ENCODE measurements at regions not wholly inside any gene's neighbourhood (a gene's known extent, or its start where the extent isn't known, plus 50 kb on each side); places are given as distances from the start of the nearest gene placed in this dataset.
"Not testable (repeated sequence)": the region's sequence is repeated elsewhere in the genome, so short reads cannot be mapped to it uniquely, and the experiment has no call there.

DNA sequence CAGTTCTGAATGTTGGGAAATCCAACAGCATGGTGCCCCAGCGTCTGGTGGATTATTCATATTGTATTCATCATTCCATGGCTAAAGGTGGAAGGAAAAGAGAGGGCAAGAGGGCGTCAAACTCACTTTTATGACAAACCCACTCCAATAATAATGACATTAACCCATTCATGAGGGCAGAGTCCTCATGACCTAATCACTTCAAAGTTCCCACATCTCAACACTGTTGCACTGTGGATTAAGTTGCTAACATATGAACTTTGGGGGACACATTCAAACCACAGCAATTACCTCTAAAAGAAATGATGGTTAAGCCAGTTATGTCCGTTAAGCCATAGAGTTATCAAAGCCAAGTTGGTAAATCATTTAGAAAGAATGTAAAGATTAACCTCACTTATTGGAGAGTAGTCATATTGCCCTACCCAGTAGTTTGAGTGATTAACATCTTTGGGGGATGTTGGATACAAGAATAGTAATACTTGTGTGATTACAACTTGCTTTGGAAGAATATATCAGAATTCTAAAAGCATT lies 212.4 kb upstream of the FLRT2 start:
- DNase-seq (ENCODE audit: low spot score) = no peak

DNA sequence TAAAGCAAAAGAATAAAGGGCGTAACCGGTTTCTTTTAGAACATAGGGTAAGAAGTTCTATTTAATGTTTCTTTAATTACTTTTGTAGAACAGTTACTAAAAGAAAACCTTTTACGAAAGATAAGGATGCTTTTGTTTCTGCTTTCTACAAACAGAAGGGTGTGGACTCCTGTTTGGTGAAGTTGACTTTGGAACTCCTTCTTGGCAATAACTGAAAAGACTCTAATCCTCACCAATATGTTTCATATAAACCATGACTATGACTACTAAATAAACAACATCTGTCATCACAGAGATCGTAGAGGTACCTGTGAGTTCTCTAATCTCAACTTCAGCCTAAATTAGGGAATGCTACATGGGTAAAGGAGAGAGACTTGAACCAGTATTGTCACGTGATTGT lies 210.8 kb upstream of the FLRT2 start:
- DNase-seq (ENCODE audit: low spot score) = no peak

DNA sequence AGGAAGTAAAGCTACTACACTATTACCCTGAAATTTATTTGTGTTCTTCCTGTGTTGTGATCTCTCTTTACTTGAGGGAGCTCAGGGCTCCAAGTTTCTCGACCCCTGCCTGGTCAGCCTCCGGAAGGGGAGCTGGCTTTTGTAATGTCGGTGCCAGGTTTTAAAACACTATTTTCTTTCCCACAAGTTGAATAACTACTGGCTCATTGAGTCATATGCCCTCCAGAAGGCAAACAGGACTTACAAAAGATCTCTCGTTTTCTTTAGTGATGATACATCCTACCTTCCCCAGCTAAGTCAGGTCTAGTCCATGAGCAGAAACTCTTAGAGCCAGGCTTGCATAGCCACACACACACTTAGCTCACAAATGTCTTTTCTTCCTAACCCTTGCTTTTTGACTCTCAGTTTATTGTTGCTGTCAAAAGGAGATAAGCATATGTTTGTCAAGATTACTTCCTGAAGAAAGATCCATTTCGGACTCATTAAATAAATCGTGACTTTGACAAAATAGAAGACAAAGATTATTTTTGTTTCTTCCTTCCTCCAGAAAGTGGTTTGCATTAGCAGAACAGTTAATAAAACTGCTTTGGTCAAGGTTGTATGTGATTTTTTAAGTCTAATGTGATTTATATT lies 209.8 kb upstream of the FLRT2 start:
- no peak for DNase-seq (ENCODE audit: low spot score)

DNA sequence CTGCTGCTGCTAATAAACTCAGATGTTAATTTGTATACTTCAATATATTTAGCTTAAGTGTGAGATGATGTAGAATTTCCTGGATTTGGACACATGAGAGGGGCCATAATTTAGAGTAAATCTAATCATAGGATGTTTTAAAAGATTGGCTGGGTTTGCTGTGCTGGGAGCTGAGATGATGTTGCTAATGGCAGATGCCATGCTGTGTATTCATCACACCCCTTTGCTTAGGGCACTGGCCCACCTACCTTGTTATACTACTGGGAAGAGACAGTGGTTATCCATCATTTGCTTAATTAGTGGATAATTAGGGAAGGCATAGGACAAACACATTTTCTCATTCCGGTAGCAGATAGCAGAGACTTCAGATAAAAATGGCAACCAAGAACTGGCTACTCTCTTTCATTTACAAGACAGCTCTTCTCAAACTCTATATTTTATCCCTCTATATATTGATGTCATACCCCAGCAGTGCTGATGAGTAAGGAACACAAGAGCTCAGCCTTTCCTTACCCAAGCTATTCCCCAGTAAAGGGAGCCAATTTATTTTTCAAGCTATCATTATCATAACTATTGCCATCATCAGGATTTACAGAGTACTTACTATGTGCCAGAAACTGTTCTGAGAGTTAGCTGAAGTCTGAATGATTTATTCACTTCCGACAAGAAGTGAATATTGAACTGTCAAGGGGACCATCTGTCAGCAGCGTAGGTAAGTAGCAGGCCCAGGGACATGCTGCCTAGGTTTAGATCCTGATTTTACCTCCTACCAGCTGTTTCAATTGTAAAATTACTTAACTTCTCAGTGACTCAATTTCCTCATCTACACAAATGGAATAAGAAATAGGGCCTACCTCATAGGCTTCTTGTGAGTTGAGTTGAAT lies 204.6 kb upstream of the FLRT2 start:
- DNase-seq (ENCODE audit: low spot score) = no peak

DNA sequence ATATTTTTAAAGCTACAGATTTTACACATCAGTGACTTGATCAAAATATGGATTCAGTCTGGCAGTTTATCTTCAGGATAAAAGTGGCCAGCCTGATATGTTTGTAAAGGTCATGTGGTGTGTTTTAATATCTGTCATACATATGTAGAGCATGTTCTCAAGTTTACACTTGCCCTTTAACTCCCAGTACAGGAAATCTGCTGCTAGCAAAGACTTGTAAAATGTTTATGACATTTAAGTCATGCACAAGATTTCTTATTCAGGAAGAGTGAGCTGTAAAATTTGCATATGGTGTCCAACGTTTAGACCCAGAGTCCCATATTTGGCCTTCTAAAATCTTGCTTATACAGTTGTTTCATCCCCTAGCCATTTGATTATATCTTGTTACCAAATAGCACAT lies 197.5 kb upstream of the FLRT2 start:
- no peak for DNase-seq (ENCODE audit: low spot score)

DNA sequence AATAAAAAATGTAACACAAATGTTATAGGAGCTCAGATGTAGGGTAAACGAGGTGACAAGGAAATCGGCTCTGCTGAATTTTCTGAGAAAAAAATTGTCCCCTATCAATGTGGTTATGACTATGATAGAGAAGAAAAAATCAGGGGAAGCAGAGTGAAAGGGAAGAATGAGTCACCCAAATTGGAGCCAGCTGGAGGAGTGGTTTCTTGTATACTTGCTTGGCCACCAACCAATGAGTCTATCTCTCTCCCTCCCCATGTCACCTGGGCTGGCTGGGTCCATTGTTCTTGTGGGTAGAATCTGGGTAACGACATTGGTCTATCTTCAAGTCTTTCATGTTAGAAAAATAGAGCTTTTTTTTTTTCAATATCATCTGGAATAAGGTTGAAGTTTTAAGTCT lies 196.6 kb upstream of the FLRT2 start:
- DNase-seq (ENCODE audit: low spot score) = no peak

DNA sequence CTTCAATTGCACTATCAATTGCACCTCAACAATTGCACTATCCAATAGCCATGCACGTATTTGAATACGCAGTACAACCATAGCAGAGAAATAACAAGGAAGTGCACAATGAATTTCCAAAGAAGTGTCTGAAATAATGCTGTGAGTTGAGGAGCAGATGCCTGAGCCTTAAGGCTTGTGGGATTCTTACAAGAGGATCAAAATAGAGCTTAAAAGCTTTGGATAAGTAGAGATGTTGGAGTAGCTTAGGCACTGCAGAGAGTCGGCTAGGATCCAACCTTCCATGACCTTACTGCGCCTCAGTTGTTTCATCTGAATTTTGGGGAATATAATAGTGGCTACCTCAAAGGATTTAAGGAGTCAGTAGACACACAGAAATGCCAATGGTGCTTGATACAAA lies 196.1 kb upstream of the FLRT2 start:
- DNase-seq (ENCODE audit: low spot score) = no peak

DNA sequence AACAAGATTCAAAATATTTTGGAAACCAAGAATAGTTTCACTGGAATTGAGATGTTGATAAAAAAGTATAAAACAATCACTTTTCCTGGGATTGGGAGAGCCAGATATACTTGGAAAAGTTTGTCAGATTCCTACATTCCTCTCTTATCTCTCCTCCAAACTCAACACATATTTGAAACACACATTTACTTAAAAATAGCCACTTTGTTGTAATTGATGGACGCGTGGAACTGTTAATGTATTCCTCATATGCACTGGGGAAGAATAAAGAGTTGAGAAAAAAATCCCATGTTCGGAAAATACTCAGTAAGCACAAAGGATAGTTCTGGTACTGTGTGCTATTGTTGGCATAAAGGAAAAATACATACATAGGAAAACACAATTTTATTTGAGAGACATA lies 195.6 kb upstream of the FLRT2 start:
- DNase-seq (ENCODE audit: low spot score) = no peak

DNA sequence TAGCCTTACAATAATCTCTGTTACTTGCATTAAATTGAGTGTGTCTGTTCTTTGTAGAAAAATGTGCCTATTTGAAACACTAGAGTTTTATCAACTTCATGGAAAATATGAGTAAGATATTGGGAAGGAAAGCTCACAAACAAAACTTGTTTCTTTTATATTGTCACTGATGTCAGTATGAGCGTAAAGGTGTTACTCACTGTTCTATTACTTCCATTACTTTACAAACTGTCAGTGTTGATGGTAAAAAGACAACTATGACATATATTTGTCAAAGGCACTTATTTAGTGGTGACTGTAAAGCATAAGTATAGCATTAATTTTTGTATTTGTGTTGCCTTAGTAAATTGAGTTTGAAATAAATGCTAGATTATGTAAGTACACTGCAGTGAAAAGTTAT lies 193.7 kb upstream of the FLRT2 start:
- no peak for DNase-seq (ENCODE audit: low spot score)

DNA sequence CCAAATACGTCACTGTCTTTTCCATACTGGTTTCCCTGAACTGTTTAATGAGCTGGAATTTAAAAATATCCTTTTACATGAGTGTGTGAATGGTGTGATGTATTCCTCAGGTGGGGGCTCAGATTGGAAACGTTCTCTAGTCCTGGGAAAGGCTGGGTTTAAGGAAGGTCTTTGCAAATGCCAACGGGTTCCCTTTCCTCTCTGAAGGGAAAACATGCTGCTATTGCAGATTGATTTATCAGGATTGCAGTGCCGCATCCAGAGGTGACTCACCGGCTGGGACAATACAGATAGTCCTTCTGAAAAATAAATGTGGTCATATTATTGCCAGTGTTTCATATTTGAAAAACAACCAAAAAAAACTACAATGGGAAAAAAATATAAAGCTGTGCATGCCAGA lies 193.1 kb upstream of the FLRT2 start:
- DNase-seq (ENCODE audit: low spot score) = no peak

DNA sequence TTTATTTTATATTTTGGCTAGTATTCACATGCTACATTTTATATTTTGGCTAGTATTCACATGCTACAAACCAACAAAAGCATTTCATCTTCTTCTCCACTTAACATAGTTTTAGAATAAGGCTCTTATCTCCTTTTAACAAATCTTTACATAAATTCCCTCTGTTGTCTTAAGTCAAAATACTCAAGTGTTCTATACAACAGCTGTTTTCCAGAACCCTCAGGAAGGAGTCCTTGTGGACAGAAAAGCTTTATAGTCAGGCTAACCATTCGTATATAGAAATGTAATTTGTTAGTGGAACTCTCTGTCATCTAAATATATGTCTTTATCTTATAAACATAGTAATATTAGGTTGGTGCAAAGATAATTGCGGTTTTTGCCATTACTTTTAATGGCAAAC lies 191.0 kb upstream of the FLRT2 start:
- no peak for DNase-seq (ENCODE audit: low spot score)

DNA sequence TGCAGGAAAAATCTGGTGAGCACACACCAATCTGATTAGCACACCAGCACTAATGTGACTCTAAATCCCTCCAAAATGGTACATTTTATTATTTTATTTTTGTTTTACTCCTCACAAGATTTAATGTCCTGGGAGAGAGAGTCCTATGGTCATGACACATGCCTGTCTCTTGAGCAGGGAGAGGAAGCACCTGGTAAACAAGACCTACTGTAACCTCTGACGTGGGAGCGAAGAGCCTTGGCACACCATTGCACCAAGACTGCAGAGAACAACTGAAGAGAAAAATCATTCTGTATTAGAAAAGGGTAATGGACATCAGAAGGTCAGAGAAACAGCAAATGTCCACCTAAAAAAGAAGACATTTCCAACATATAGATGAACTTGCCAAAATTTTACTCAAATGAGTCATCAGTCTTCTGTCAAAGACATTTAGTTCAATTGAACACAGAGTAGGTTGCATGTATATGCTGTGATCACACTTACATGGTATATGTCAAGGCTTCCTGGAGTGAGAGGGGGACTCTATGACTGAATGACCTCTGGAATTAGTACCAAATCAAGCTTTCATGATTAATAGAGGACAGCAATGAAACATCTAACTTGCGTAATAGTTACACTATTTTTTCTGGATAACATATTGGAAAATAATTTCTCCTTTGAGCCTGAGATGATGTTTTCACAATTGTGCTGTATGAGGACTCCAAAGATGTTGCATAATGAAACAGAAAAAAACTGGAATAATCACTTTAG lies 186.9 kb upstream of the FLRT2 start:
- no peak for DNase-seq (ENCODE audit: low spot score)

DNA sequence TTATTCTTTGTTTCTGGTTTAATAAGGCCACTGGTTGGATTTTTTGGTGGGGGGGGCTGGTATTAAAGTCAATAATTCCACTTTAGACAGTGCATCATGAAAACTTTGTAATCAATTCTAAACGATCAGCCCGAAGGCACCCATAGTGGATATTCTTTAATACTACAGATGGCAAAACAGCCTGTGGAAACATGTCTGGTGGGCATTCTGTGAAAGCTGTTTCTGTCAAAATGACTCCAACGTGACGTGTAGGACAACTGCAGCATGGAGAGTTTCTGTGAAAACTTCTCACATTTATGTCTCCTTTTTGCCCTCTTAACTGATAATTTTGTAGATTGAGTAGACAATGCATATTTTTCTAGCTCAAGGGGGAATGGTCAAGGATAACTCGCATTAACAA lies 185.8 kb upstream of the FLRT2 start:
- DNase-seq (ENCODE audit: low spot score) = no peak

DNA sequence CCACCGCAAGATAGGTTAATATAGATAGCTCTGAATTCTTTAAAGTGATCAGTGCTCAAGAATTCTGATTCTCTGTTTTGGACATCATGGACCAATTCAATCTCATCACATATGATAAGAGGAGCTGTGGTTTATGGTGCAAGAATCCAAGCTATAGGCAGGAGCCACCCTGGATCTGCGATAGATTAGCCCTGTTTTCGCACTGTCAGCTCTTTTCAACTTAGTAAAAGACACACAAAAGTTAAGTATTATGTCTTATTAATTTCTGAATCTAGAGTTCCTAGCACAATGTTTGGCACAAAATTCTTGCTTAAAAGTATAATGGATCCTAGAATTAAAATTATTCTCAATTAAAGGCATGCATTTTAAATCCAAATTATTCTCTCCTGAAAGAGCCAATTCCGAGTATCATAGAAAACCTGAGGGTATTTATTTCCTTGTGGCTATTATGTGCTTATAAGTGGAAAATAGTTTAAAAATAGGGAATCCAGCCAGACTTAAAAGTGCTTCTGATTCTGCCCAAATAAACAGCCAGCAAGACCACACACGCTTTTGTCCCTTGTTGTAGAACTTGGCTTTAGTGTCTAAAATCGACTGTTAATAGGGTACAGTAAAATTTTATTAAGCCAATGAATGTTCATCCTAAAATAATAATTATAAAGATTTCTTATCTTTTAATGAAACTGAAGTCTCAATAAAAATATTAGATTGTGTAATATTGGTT lies 184.9 kb upstream of the FLRT2 start:
- no peak for DNase-seq (ENCODE audit: low spot score)

DNA sequence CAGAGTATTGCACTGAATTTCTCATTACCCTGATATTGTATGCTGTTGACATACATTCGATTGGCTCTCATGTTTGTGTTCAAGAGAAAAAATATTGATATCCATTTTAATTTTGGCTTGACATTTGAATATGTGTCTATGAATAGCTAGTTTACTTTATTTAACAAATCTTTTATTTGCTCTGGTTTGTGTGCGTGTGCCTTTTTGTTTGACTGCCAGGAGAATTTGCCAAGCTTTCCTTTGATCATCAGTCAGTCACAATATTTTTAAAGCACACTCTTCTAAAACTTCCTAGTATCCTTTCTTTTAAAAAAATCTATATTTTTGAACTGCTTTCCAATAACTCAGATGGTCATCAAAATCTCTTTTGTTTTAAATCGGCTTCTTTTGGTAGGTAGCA lies 179.3 kb upstream of the FLRT2 start:
- DNase-seq (ENCODE audit: low spot score) = no peak

DNA sequence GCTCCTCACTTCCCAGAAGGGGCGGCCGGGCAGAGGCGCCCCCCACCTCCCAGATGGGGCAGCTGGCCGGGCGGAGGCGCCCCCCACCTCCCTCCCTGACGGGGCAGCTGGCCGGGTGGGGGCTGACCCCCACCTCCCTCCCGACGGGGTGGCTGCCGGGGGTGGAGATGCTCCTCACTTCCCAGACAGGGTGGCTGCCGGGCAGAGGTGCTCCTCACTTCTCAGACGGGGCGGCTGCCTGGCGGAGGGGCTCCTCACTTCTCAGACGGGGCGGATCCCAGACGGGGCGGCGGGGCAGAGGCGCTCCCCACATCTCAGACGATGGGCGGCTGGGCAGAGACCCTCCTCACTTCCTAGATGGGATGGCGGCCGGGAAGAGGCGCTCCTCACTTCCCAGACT lies 177.4 kb upstream of the FLRT2 start:
- not testable (repeated sequence) for DNase-seq (ENCODE audit: low spot score)

DNA sequence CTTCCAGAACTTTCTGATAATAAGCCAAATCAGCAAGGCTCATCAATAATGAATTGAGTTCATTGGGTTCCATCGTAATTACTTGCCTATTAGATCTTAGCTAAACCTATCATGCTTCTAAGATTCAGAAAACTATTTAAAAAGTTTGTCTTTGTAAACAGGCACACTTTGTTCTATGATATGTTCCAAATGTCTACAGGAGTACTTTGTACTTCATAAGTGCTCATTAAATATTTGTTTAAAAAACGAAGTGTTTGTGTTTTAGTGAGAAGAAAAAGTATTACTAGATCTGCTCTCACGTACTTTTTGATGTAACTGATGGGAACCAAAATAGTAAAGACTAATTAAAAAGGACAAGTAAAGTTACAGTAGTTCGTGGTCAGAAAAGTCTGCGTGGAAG lies 172.8 kb upstream of the FLRT2 start:
- no peak for DNase-seq (ENCODE audit: low spot score)

DNA sequence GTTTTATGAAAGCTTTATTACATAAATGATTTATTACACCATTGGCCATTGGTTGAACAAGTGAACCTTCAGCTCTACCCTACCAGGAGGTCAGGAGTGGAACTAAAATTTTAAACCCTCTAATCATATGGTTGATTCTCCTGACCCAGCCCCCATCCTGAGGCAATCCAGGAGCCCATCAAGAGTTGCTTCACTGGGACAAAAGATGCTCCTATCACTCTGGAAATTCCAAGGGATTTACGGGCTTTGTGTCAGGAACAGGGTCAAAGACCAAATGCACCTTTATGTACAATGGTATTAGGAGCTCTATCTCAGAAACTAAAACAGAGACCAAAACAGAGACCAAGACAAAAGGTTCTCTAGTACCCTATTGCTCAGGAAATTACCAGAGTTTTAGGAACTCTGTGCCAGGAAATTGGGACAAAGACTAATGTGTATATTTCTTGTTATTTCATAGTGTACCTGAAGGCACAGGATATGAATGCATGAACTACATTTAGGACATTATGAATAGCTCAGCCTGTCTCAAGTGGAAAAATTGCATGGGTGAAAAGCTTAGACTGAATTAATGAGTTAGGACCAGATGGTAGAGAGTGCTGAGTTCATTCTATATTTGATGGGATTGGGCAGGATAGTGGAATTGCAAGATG lies 171.7 kb upstream of the FLRT2 start:
- DNase-seq (ENCODE audit: low spot score) = no peak

DNA sequence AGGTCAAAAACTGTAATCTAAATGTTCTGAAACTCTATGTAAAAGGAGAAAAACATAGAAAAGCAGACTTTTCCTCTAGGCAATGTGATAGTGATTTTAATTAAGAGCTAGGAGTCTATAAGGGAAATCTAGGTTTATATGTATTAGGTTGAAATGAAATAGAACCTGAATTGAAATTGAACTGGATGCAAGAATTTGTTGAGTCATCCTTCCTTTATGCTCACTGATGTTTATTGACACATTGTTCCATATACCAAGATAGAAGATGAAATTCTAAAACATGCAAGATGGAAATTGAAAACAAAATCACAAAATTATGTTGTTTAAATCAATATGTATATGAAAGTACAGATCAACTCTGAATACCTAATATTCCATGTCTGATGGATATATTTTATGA lies 170.4 kb upstream of the FLRT2 start:
- DNase-seq (ENCODE audit: low spot score) = no peak

DNA sequence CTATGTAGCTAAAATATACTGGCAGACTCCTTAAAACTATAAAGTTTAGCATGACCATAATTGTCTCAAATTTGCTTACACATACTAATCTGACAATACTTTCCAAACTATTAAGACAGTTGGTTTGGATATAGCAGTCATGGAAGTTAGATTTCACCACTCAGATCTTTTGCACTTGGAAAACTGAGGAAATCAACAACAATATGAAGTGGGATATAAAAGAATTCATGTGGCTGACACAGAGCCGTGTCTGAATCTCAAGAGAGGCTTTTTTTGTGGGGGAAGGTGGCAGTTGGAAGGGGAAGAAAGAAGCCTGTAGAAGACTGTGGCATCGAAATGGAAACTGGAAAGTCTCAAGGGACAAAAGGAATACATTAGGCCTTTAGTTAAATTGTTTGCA lies 166.6 kb upstream of the FLRT2 start:
- no peak for DNase-seq (ENCODE audit: low spot score)

DNA sequence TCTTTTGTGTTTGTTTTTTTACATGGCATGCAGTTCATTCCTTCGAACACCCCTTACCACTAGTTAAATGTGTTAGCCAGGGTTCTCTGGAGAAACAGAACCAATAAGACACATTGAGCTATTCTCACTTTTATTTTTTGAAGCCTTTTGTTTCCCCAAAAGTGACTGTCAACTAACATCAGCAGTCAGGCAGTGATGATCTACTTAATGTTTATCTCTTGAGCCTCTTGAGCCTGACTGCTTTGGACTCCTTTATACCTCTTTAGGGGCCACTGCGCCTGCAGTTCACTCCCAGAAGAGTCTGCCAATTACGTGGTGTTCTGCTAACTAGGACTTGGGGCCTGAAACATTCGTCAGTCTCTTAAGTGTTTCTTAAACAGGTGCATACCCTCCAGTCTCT lies 163.7 kb upstream of the FLRT2 start:
- DNase-seq (ENCODE audit: low spot score) = no peak

DNA sequence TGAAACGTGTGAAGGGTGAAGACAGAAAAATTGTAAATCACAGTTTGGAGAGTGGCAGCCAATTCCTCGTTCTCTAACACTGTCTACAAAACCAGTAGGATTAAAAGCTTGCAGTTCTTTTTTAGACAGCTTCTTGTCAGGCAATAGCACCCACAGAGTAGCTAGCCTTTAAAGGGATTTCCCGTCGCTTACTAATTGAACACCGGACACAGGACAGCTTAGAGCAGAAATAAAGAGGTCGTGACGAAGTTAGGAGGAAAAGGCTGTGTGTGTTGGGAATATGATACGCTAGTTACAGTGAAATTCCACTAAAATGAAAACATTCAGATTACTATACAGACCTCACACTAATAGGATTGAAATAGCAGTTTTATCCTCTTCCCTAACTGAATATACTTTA lies 149.1 kb upstream of the FLRT2 start:
- DNase-seq (ENCODE audit: low spot score) = no peak
